Keratinocyte (primary cell): ENCODE measurements at regions not wholly inside any gene's neighbourhood (a gene's known extent, or its start where the extent isn't known, plus 50 kb on each side); places are given as distances from the start of the nearest gene placed in this dataset.

Experiments used
- DNase-seq: peaks from one replicate; pipeline ENCODE4 v3.0.0-alpha.2; 2011; ENCODE audit warnings: low read depth, missing footprints, low spot score
- FAIRE-seq: peaks from 2 replicates; lab custom pipeline; 2011; peaks lifted over from hg19 to GRCh38; lab: Jason Lieb, UNC
- H2AFZ ChIP-seq: 2 replicates; pipeline ENCODE4 v1.6.0; 2012; ENCODE audit warnings: low read length, control low read depth, inconsistent platforms; ENCODE audit not compliant: control insufficient read depth
- H3K27ac ChIP-seq: 2 replicates; pipeline ENCODE4 v1.5.1; 2011; ENCODE audit warnings: low read length; ENCODE audit not compliant: control insufficient read depth, insufficient read depth
- H3K27me3 ChIP-seq: 3 replicates; pipeline ENCODE4 v1.6.0; 2011; ENCODE audit warnings: low read length; ENCODE audit not compliant: control insufficient read depth, insufficient read depth; ENCODE audit errors: extremely low read depth
- H3K36me3 ChIP-seq, 2 experiments: 2 replicates in 1 of 2; 3 replicates in 1 of 2; pipeline ENCODE4 v1.5.1; 2011; ENCODE audit warnings: low read length in 2 of 2, mild to moderate bottlenecking in 1 of 2; ENCODE audit not compliant: control insufficient read depth in 2 of 2, insufficient read depth in 2 of 2; ENCODE audit errors: extremely low read depth in 1 of 2
- H3K4me1 ChIP-seq: 3 replicates; pipeline ENCODE4 v1.5.1; 2011; ENCODE audit warnings: low read length; ENCODE audit not compliant: control insufficient read depth, insufficient read depth; ENCODE audit errors: extremely low read depth
- H3K4me2 ChIP-seq: 3 replicates; pipeline ENCODE4 v1.6.0; 2011; ENCODE audit warnings: low read depth, low read length; ENCODE audit not compliant: control insufficient read depth, insufficient read depth; ENCODE audit errors: extremely low read depth
- H3K4me3 ChIP-seq, 3 experiments: fragments of 200-600 bp in 1 of 3; sonication (generic) in 1 of 3; 2 replicates in 2 of 3; 3 replicates in 1 of 3; pipeline ENCODE4 v1.5.1; 2011 to 2016; ENCODE audit warnings: low read length in 3 of 3, mild to moderate bottlenecking in 3 of 3, control low read depth in 2 of 3, inconsistent platforms in 1 of 3, low read depth in 1 of 3, mixed read lengths in 1 of 3, mixed run types in 1 of 3, moderate library complexity in 1 of 3; ENCODE audit not compliant: control insufficient read depth in 2 of 3, insufficient read depth in 2 of 3; ENCODE audit errors: extremely low read depth in 1 of 3
- H3K79me2 ChIP-seq: 2 replicates; pipeline ENCODE4 v1.6.0; 2012; ENCODE audit warnings: low read length; ENCODE audit not compliant: control insufficient read depth, insufficient read depth
- H3K9ac ChIP-seq: 3 replicates; pipeline ENCODE4 v1.6.0; 2011; ENCODE audit warnings: low read length; ENCODE audit not compliant: control insufficient read depth, insufficient read depth; ENCODE audit errors: extremely low read depth
- H3K9me1 ChIP-seq: 3 replicates; pipeline ENCODE4 v1.6.0; 2011; ENCODE audit warnings: low read length; ENCODE audit not compliant: control insufficient read depth, insufficient read depth; ENCODE audit errors: extremely low read depth
- H3K9me3 ChIP-seq: 2 replicates; pipeline ENCODE4 v1.5.1; 2012; ENCODE audit warnings: low read depth, low read length; ENCODE audit not compliant: control insufficient read depth
- H4K20me1 ChIP-seq: 3 replicates; pipeline ENCODE4 v1.6.0; 2011; ENCODE audit warnings: low read length; ENCODE audit not compliant: control insufficient read depth, insufficient read depth; ENCODE audit errors: extremely low read depth
- CTCF ChIP-seq, 3 experiments: IDR thresholded peaks in 1 of 3; conservative IDR thresholded peaks in 1 of 3; optimal IDR thresholded peaks in 1 of 3; 2 replicates in 2 of 3; 3 replicates in 1 of 3; pipeline versions ENCODE3 to v1.5.1; 2011; ENCODE audit warnings: low read length in 3 of 3, mild to moderate bottlenecking in 3 of 3, moderate library complexity in 2 of 3, control low read depth in 1 of 3, inconsistent platforms in 1 of 3; ENCODE audit not compliant: insufficient read depth in 2 of 3; ENCODE audit errors: extremely low read depth in 1 of 3
- EZH2 ChIP-seq: IDR thresholded peaks from one replicate; pipeline ENCODE4 v1.6.1; 2012; ENCODE audit warnings: inconsistent platforms, mild to moderate bottlenecking, low read length, moderate library complexity
- dilution Hi-C: fragments of 300-500 bp; cut with MboI; formaldehyde crosslinking; loops from one replicate; pipeline ENCODE4 v1.7.0; 2020; ENCODE audit warnings: low sequenced_read_pairs; ENCODE audit not compliant: extremely low pct_ligation_motif_present

- Histone ChIP-seq H3K27me3 (no peaks in the 10 kb centered on the region), H3K9me3 (no peaks in the 10 kb centered on the region), H3K4me1 (peaks cover 24% of the 10 kb centered on the region), H3K4me2 (peak overlapping the region; percentile 74), H4K20me1 (no peaks in the 10 kb centered on the region), H3K36me3 (no peaks in the 10 kb centered on the region), H3K27ac (no peak overlapping the region), H3K79me2 (no peaks in the 10 kb centered on the region), H3K9ac (no peak overlapping the region), H3K9me1 (no peaks in the 10 kb centered on the region), H3K4me3 (no peak overlapping the region), H2AFZ (peak overlapping the region; percentile 58)
- dilution Hi-C loops = no loop called here
- FAIRE-seq (no peak), DNase-seq (no peak)
- no peak for TF ChIP-seq EZH2
- TF ChIP-seq CTCF (optimal IDR thresholded peaks at IDR 0.05 in 1 of 3, IDR thresholded peaks at IDR 0.05 in 1 of 3, conservative IDR thresholded peaks at IDR 0.05 in 1 of 3; ENCODE audit: extremely low read depth in 1 of 3, insufficient read depth in 2 of 3, low read length in 3 of 3) = no peak
Observed at GRCh38 chr15:92833106-92833433, 67.1 kb upstream of the CHD2 start.

GRCh38 chr15:92833493-92834271 is 66.4 kb upstream of the CHD2 start:
- no peaks in the 10 kb centered on the region for H3K79me2 ChIP-seq
- TF ChIP-seq CTCF (optimal IDR thresholded peaks at IDR 0.05 in 1 of 3, IDR thresholded peaks at IDR 0.05 in 1 of 3, conservative IDR thresholded peaks at IDR 0.05 in 1 of 3; ENCODE audit: extremely low read depth in 1 of 3, insufficient read depth in 2 of 3, low read length in 3 of 3) (no peak), EZH2 (no peak)
- FAIRE-seq (no peak), DNase-seq (no peak)
- no peak overlapping the region for H2AFZ ChIP-seq
- H3K36me3 ChIP-seq = no peaks in the 10 kb centered on the region
- H3K9me3 ChIP-seq = no peaks in the 10 kb centered on the region
- H3K27ac ChIP-seq = no peak overlapping the region
- no peak overlapping the region for H3K9ac ChIP-seq
- no peaks in the 10 kb centered on the region for H3K27me3 ChIP-seq
- H3K4me2 ChIP-seq = no peak overlapping the region
- H3K9me1 ChIP-seq = no peaks in the 10 kb centered on the region
- dilution Hi-C loops = no loop called here
- H3K4me1 ChIP-seq = peaks cover 24% of the 10 kb centered on the region
- no peaks in the 10 kb centered on the region for H4K20me1 ChIP-seq
- H3K4me3 ChIP-seq = no peak overlapping the region
